HCT116 (cell line): ENCODE measurements at regions not wholly inside any gene's neighbourhood (a gene's known extent, or its start where the extent isn't known, plus 50 kb on each side); places are given as distances from the start of the nearest gene placed in this dataset.

Source experiments
- ATAC-seq: fragments of 200-7000 bp; cut with Tn5 transposase; 2 replicates; pipeline ENCODE4 v1.9.1; 2020; ENCODE audit warnings: mild to moderate bottlenecking, moderate library complexity
- BruUV-seq: library from RNA; stranded (reverse); fragments of 400-500 nt; replicated peaks from 2 replicates; lab custom pipeline; 2021; lab: Mats Ljungman, UMichigan
- CTCF ChIA-PET: fragments of 300-600 bp; sonication (Branson Sonifier 250); formaldehyde crosslinking; loops from one replicate; lab custom pipeline; 2021; ENCODE audit warnings: antibody characterized with exemption; lab: Charles Lee
- POLR2A ChIA-PET: fragments of 300-600, 350-600 bp; sonication (Branson Sonifier 250); formaldehyde crosslinking; loops from one replicate; lab custom pipeline; 2021; ENCODE audit warnings: antibody characterized with exemption; lab: Charles Lee
- RAD21 ChIA-PET, 2 experiments: fragments of 300-600 bp; sonication (Branson Sonifier 250); formaldehyde crosslinking; loops; one replicate each; lab custom pipeline; 2023; ENCODE audit warnings: low total read pairs in 2 of 2; ENCODE audit not compliant: uncharacterized antibody in 2 of 2, unreplicated experiment in 2 of 2, low non-redundant PET in 1 of 2; lab: Charles Lee
- DNase-seq: peaks from one replicate; pipeline ENCODE4 v3.0.0-alpha.2; 2010; ENCODE audit warnings: low read depth, low spot score
- H2AFZ ChIP-seq: fragments of 200-600 bp; shearing (Covaris generic), sonication (generic); 2 replicates; pipeline ENCODE4 v1.6.1; 2017; ENCODE audit warnings: low read depth, mixed run types, mixed read lengths, antibody characterized with exemption, low read length; ENCODE audit not compliant: poor library complexity, severe bottlenecking
- H3K27ac ChIP-seq: 2 replicates; pipeline ENCODE4 v1.5.1; 2012; ENCODE audit warnings: low read depth, low read length
- H3K27me3 ChIP-seq: fragments of 200-600 bp; sonication (generic); 2 replicates; pipeline ENCODE4 v1.6.1; 2016; ENCODE audit warnings: mixed run types, low read length, mixed read lengths; ENCODE audit not compliant: insufficient read depth
- H3K36me3 ChIP-seq, 2 experiments: fragments of 200-500 bp in 1 of 2; fragments of 200-600 bp in 1 of 2; sonication (Bioruptor generic) in 1 of 2; sonication (generic) in 1 of 2; 2 replicates each; pipeline versions ENCODE4 v1.5.1 to v1.6.1; 2014 to 2016; ENCODE audit warnings: low read length in 2 of 2, inconsistent platforms in 1 of 2, mixed read lengths in 1 of 2, mixed run types in 1 of 2; ENCODE audit not compliant: insufficient read depth in 2 of 2, control insufficient read depth in 1 of 2
- H3K4me1 ChIP-seq, 2 experiments: fragments of 200-600 bp in 1 of 2; sonication (generic) in 1 of 2; 2 replicates each; pipeline versions ENCODE4 v1.5.1 to v1.6.1; 2012 to 2017; ENCODE audit warnings: low read length in 2 of 2, inconsistent platforms in 1 of 2, mild to moderate bottlenecking in 1 of 2, mixed read lengths in 1 of 2, mixed run types in 1 of 2, moderate library complexity in 1 of 2; ENCODE audit not compliant: insufficient read depth in 2 of 2, control insufficient read depth in 1 of 2
- H3K4me2 ChIP-seq: fragments of 200-600 bp; sonication (generic); 2 replicates; pipeline ENCODE4 v1.6.1; 2017; ENCODE audit warnings: mixed run types, low read length, mixed read lengths
- H3K4me3 ChIP-seq, 2 experiments: fragments of 200-600 bp in 1 of 2; sonication (generic) in 1 of 2; replicated peaks in 1 of 2; 2 replicates each; pipeline ENCODE4 v1.5.1; 2011 to 2016; ENCODE audit warnings: low read length in 2 of 2, control low read depth in 1 of 2, low read depth in 1 of 2, mild to moderate bottlenecking in 1 of 2, mixed read lengths in 1 of 2, mixed run types in 1 of 2
- H3K79me2 ChIP-seq: fragments of 200-600 bp; sonication (generic); 2 replicates; pipeline ENCODE4 v1.6.1; 2017; ENCODE audit warnings: mild to moderate bottlenecking, mixed run types, low read length, moderate library complexity, mixed read lengths; ENCODE audit not compliant: insufficient read depth
- H3K9ac ChIP-seq: fragments of 200-600 bp; sonication (generic); 2 replicates; pipeline ENCODE4 v1.6.1; 2016; ENCODE audit warnings: low read length, mixed read lengths
- H3K9me2 ChIP-seq: fragments of 200-600 bp; sonication (generic), shearing (Covaris generic); 2 replicates; pipeline ENCODE4 v1.6.1; 2017; ENCODE audit warnings: mixed run types, mild to moderate bottlenecking, moderate library complexity; ENCODE audit not compliant: insufficient read depth
- H3K9me3 ChIP-seq, 2 experiments: fragments of 200-500 bp in 1 of 2; fragments of 200-600 bp in 1 of 2; sonication (Bioruptor generic) in 1 of 2; sonication (generic) in 1 of 2; 2 replicates each; pipeline ENCODE4 v1.6.1; 2014 to 2017; ENCODE audit warnings: low read length in 2 of 2, mixed read lengths in 2 of 2, inconsistent platforms in 1 of 2, low read depth in 1 of 2, mild to moderate bottlenecking in 1 of 2, mixed run types in 1 of 2, moderate library complexity in 1 of 2; ENCODE audit not compliant: control insufficient read depth in 1 of 2, insufficient read depth in 1 of 2
- H4K20me1 ChIP-seq: fragments of 200-600 bp; sonication (generic), shearing (Covaris generic); 2 replicates; pipeline ENCODE4 v1.6.1; 2017; ENCODE audit warnings: mixed run types, mild to moderate bottlenecking, moderate library complexity; ENCODE audit not compliant: insufficient read depth
- ATF3 ChIP-seq: IDR thresholded peaks from 2 replicates; pipeline ENCODE4 v1.6.1; 2012
- CBX3 ChIP-seq: IDR thresholded peaks from 2 replicates; pipeline ENCODE4 v1.6.1; 2012; ENCODE audit warnings: low read depth
- CEBPB ChIP-seq: IDR thresholded peaks from 2 replicates; pipeline ENCODE4 v1.6.1; 2012; ENCODE audit warnings: low read depth
- CTCF ChIP-seq, 3 experiments: fragments of 200-600 bp in 1 of 3; sonication (generic) in 1 of 3; IDR thresholded peaks in 2 of 3; conservative IDR thresholded peaks in 1 of 3; 2 replicates each; pipeline ENCODE4 v1.5.1; 2012 to 2017; ENCODE audit warnings: low read depth in 2 of 3, low read length in 2 of 3, antibody characterized with exemption in 1 of 3, borderline replicate concordance in 1 of 3, control low read depth in 1 of 3, mild to moderate bottlenecking in 1 of 3, mixed read lengths in 1 of 3, mixed run types in 1 of 3, moderate library complexity in 1 of 3; ENCODE audit not compliant: insufficient read depth in 1 of 3
- EGR1 ChIP-seq: IDR thresholded peaks from 2 replicates; pipeline ENCODE4 v1.6.1; 2012; ENCODE audit warnings: low read depth
- EZH2phosphoT487 ChIP-seq: fragments of 200-600 bp; IDR thresholded peaks from 2 replicates; pipeline ENCODE4 v1.6.1; 2018; ENCODE audit warnings: antibody characterized with exemption, borderline replicate concordance
- JUND ChIP-seq: IDR thresholded peaks from 2 replicates; pipeline ENCODE4 v1.6.1; 2012
- POLR2AphosphoS5 ChIP-seq: IDR thresholded peaks from 2 replicates; pipeline ENCODE4 v1.6.1; 2011; ENCODE audit warnings: mild to moderate bottlenecking, low read depth, low read length, moderate library complexity
- RAD21 ChIP-seq: IDR thresholded peaks from 2 replicates; pipeline ENCODE4 v1.6.1; 2012; ENCODE audit warnings: low read depth, mild to moderate bottlenecking
- REST ChIP-seq: IDR thresholded peaks from 2 replicates; pipeline ENCODE4 v1.6.1; 2012; ENCODE audit warnings: low read depth
- SIN3A ChIP-seq: IDR thresholded peaks from 2 replicates; pipeline ENCODE4 v1.6.1; 2012; ENCODE audit warnings: low read depth
- SRF ChIP-seq: IDR thresholded peaks from 2 replicates; pipeline ENCODE4 v1.6.1; 2012; ENCODE audit warnings: low read depth
- ZBTB33 ChIP-seq: IDR thresholded peaks from 2 replicates; pipeline ENCODE4 v1.6.1; 2011; ENCODE audit warnings: mild to moderate bottlenecking, low read length, moderate library complexity; ENCODE audit not compliant: insufficient replicate concordance; ENCODE audit errors: extremely low read depth
- intact Hi-C: fragments of 100-400 bp; cut with micrococcal nuclease; formaldehyde crosslinking; loops from 2 replicates; pipeline ENCODE4 v1.10.0; 2022

- Histone ChIP-seq H3K27me3 (no peaks in the 10 kb centered on the region), H3K9ac (no peak overlapping the region), H3K9me3 (peaks cover 15 to 28% of the 10 kb centered on the region in 2 experiments; a peak in 3 of 4 replicates), H3K27ac (no peak overlapping the region), H3K4me3 (no peak overlapping the region), H3K9me2 (no peaks in the 10 kb centered on the region), H3K36me3 (no peaks in the 10 kb centered on the region), H2AFZ (no peak overlapping the region), H3K4me2 (no peak overlapping the region), H3K4me1 (no peaks in the 10 kb centered on the region), H3K79me2 (no peaks in the 10 kb centered on the region), H4K20me1 (no peaks in the 10 kb centered on the region)
- CTCF ChIA-PET = no interaction called here
- no peak for DNase-seq
- intact Hi-C loops = no loop called here
- no peak for ATAC-seq
- RAD21 ChIA-PET = no interaction called here
- TF ChIP-seq ZBTB33 (no peak), ATF3 (no peak), CBX3 (no peak), JUND (no peak), CTCF (IDR thresholded peaks at IDR 0.05 in 2 of 3, conservative IDR thresholded peaks at IDR 0.05 in 1 of 3; ENCODE audit: borderline replicate concordance in 1 of 3, insufficient read depth in 1 of 3, low read depth in 2 of 3, low read length in 2 of 3) (no peak), EGR1 (no peak), RAD21 (no peak), SRF (no peak), EZH2phosphoT487 (no peak), REST (no peak), CEBPB (no peak), POLR2AphosphoS5 (no peak), SIN3A (no peak)
- POLR2A ChIA-PET = no interaction called here
- no TSS peak for BruUV-seq
Measured at GRCh38 chr18:65548316-65548715, 202.5 kb upstream of the CDH7 start.
